ENCODE measurements at regions not wholly inside any gene's neighbourhood (a gene's known extent, or its start where the extent isn't known, plus 50 kb on each side); places are given as distances from the start of the nearest gene placed in this dataset.

DNA sequence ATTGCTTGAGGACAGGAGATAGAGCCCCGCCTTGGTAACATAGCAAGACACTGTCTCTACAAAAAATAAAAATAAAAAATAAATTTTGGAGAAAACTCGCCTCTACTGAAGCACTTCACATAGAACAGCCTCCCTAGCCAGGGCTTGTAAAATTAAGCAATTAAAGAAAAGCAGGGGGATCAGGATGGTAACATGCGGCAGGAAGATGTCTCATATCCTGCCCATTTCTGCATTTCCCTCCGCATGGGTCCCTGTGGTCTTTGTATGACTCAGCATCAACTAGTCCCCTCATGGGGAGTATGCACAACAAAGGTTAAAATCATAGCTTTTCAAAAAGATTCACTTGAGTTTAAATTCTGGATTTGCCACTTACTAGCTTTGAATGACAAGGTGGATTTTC is 379.0 kb downstream of the EPHA7 start:
- TF ChIP-seq, protein P1, sequence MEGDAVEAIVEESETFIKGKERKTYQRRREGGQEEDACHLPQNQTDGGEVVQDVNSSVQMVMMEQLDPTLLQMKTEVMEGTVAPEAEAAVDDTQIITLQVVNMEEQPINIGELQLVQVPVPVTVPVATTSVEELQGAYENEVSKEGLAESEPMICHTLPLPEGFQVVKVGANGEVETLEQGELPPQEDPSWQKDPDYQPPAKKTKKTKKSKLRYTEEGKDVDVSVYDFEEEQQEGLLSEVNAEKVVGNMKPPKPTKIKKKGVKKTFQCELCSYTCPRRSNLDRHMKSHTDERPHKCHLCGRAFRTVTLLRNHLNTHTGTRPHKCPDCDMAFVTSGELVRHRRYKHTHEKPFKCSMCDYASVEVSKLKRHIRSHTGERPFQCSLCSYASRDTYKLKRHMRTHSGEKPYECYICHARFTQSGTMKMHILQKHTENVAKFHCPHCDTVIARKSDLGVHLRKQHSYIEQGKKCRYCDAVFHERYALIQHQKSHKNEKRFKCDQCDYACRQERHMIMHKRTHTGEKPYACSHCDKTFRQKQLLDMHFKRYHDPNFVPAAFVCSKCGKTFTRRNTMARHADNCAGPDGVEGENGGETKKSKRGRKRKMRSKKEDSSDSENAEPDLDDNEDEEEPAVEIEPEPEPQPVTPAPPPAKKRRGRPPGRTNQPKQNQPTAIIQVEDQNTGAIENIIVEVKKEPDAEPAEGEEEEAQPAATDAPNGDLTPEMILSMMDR (conservative IDR thresholded peaks at IDR 0.05; ENCODE audit: low read depth, low read length) = no peak
- no peak for TF ChIP-seq EZH2 (IDR thresholded peaks at IDR 0.05; ENCODE audit: low read length, unreplicated experiment)

Data from PC-3 (cell line).